CD4-positive, alpha-beta T cell treated with Interleukin-4 for 4 hours (primary cell): ENCODE measurements at regions not wholly inside any gene's neighbourhood (a gene's known extent, or its start where the extent isn't known, plus 50 kb on each side); places are given as distances from the start of the nearest gene placed in this dataset.
A peak's percentile ranks its signal among the peaks of the same experiment; 100 is the strongest.

Source experiments
- DNase-seq: peaks from one replicate; pipeline ENCODE4 v3.0.0-alpha.2; 2020

DNA sequence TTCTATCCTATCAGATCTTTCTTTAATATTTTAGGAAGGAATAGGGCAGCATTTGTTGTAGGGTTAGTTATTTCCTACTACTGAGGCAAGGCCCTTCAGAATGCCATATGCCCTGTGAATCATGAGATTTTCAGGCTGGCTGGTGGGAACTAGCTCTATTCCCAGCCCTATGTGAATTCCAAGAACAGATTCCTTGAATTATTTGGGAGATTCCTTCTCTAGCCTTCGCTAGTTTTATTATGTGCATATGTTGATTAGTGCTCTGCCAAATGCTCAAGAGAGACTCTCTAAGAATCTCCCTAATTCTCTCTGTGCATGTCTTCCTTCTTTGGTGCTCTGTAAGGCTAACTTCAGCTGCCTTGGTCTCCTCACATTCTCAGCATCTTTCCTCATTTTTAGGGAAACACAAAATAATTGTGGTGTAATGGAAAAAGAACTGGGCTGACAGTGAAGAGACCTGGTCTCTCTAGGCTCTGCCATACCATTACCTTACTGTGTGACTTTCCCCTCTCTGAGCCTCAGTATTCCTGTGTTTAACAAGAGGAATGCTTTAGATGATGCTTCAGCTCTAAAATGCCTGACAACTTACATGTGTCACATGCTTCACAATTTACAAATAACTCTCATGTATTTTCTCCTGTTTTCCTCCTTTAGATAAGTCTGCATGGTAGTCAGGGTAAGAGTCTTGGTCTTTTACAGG lies 79.7 kb downstream of the VMA21 start:
- DNase-seq = no peak

DNA sequence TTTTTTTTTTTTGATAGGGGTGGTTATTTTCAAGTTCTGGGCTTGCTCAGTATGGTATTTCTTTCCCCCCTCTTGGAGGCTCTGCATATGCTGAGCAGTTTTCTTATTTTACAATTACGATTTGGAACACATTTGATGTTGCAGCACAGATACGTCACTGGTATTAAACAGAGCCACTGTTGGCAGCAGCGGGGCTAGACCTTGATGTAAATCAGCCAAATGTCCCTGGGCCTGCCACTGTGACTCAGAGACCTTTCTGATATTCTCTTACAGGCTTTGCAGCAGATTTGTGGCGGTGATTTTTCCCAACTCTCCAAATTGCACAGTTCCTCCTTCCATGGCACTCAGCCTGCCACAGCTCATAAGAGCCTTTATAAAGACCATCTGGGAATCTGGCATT lies 81.1 kb downstream of the VMA21 start:
- DNase-seq = no peak

DNA sequence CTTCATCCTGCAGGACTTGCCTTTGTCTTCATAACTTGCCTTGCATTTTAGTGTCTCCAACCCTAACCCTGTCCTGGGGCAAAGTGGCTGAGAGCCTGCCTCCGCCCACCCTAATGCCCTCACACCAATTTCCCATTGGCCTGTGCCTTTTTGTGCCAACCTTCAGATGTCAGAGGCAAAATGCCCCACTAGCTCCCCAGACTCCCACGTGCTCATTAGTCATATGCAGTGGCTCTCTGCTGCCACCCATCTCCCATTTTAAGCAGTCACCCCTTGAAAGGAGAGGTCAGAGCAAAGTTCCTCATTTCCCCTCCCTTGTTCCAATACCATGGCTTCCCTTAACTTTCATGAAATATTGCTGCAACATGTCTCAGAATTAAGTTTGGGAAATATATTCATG lies 74.8 kb upstream of the PASD1 start:
- peak; percentile 4 for DNase-seq

DNA sequence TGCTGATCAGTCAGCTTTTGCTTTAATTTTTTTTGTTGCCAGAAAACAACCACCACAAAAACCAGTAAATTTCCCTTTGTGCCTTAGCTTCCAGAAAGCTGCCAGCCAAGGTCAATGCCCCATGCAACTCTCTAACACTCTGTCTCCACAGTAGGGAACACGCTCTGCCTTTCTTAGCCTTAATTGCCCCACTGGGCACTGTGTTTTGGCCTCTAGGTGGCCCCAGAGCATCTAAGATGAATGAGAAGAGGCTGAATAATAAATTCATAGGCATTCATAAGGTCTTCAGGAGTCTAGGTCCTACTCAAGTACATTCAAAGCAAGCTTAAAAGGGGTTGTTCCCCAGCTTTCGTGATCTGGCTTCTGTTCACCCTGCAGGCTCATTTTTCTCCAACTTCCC lies 57.7 kb upstream of the PASD1 start:
- DNase-seq = no peak

DNA sequence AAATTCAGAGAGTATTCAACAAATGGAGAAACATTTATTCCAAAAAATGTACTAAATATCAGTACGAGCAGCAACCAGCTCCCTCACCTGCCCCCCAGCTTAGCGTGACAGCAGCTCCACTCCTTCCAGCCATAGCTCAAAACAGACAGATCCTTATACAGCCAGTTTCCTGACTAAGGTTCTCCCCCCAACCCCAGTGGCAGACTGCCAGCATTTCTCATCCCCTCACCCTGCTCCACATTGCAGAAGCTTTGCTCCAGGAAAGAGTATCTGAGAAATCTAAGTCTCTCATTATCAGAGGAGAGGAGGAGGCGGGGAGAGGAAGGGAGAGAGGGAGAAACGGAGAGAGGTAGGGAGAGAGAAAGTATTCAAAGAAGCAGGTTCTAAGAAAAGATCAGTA lies 53.3 kb upstream of the PASD1 start:
- no peak for DNase-seq

DNA sequence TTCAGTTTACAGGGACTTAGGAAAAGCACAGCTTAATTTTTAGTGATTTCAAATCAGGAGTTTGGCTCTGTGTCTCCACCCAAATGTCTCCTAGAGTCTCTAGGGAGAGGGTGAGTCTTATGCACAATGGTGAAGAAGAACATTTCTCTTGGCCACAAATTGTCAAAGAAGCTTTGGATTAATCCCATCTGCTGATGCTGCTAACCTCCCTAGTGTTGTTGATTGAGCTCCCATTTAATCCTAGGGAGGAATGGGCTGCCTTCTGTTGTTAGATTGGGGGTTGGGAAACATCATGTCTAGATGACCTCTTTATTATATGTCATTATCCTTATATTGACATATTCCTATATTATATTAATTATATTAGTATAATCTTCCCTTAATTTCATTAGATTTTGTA lies 50.0 kb upstream of the PASD1 start:
- no peak for DNase-seq
